Left renal cortex interstitium (tissue), 4 donors: ENCODE measurements at regions not wholly inside any gene's neighbourhood (a gene's known extent, or its start where the extent isn't known, plus 50 kb on each side); places are given as distances from the start of the nearest gene placed in this dataset.

Source experiments
- DNase-seq, 4 donors: peaks; one replicate each; pipeline ENCODE4 v3.0.0-alpha.2; 2013; ENCODE audit warnings: low read depth in 4 of 4, low spot score in 2 of 4, missing footprints in 1 of 4

- DNase-seq = no peak
Measured at GRCh38 chr6:48318670-48319069, 207.7 kb upstream of the PTCHD4 start.

DNA sequence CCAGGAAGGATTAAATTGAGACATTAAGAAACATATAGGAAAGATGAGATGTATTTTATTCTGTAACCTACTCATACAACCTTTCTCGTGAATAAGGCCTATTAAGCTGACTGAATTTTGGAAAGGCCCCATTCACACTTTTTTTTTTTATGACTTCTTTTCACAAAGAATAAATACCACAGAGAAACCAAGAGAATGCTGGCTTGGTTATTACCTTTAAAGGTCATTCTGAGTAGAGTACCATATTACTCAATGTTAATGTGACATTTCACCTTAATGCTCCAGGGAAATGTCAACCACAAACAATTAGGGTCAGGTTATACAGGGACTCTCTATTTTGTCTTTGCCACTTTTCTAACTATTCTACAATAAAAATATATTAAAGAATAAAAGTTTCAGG, 204.9 kb upstream of the PTCHD4 start:
- DNase-seq = no peak

DNA sequence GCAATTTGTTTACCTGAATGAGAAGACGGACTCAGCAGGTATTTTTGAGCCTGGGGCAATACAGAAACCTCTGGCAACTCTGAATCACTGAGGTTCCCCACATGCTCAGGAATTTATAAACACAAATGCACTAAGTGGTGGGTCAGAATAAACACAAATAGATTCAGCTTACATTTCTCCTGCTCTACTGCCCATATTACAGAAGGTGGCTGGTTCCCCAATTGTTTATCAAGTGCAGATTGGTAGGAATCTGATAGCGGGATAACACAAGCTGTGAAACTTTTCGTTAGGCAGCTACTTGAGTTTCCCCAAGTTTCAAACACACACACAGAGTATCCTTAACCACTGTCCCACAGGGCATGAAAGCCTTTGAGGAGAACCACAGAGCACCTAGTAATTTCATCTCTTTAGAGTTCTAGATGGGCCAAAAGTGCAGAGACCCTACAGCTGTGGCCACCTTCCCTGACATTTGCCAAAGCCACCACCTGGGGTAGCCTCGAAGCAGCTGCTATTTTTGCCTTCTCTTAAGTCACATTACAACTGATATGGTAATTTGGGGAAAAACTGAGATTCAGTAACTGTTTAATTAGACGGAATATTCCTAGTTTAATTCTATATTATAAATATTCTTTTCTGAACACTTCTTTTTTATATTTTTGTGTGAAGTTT, 204.2 kb upstream of the PTCHD4 start:
- DNase-seq = no peak

DNA sequence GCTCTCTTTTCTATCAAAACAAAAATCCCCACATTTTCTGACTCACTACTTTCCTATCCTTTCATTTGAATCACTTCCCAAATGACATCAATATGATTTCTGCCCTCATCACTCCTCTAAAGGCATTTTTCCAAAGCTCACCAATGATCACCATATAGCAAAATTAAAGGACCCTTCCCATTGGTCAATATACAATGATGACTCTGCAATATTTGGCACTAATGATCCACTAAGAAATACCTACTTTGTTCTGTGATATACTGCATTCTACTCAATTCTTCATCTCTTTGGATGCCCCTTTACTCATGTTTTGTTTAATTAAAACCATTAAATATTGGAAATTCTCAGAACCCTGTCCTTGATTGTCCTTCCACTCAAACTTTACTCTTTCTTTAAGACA, 200.3 kb upstream of the PTCHD4 start:
- DNase-seq = no peak

DNA sequence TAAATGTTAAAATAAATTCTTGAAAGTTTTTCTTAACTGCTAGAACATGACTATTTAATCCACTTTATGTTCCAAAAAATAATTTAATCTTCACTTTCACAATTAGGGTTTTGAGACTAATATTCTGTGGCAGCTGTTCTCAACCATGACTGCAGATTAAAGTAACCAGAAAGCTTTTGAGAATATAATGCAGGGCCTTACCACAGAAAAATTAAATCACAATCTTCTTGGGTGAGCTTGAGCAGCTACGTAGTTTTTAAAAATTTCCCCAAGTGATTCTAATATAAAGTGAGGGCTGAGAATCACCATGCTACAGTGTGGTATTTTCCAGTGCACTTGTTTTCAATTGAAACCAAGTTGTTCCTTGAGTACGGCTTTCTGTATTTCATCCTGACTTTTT, 196.6 kb upstream of the PTCHD4 start:
- DNase-seq = no peak

DNA sequence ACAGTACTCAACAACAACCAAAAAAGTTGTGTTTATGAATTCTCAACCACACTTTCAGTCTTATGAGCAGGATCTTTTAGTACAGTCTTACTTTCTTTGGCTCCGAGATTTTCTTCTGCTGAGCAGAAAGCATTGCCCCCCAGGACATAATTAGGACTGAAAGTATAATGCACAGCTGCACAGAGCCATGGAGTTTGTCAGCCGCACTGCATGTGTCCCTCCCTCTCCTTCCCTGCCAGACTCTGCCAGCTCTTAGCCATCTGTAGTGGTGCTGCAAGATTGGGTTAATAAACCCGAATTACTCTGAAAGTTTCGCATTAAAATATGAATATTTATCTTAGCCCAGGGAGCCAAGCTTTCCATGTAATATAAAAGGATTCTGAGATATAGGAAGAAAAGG, 179.6 kb upstream of the PTCHD4 start:
- DNase-seq = no peak

- no peak for DNase-seq
Measured at GRCh38 chr6:48289841-48290240, 178.8 kb upstream of the PTCHD4 start.

- no peak for DNase-seq
Measured at GRCh38 chr6:48281217-48281616, 170.2 kb upstream of the PTCHD4 start.

DNA sequence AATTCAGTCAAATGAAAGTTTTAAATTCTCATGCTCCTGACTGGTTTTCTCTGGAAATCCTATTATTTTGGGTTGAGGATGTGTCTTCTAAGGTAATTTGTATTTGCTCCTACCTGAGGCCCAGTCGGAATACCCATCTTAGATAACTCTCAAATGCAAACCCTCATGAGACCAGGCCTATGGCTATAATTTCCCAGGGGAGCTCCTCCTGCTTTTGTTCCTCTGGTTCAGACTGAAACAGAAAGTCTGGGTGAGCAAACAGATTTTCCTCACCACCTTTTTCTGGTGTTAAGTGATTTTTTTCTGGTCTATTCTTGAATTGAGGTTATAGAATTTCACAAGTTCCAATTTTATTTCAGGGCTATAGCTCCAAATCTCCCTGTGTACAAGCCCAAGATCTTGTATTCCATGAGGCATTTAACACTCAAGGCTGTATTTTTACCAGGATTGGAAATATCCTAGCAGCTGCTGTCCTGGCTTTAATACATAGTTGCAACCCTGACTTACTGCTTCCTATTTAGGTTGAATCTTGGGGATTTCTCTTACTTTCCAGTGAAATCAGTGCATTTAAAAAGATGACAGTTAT, 169.1 kb upstream of the PTCHD4 start:
- no peak for DNase-seq

DNA sequence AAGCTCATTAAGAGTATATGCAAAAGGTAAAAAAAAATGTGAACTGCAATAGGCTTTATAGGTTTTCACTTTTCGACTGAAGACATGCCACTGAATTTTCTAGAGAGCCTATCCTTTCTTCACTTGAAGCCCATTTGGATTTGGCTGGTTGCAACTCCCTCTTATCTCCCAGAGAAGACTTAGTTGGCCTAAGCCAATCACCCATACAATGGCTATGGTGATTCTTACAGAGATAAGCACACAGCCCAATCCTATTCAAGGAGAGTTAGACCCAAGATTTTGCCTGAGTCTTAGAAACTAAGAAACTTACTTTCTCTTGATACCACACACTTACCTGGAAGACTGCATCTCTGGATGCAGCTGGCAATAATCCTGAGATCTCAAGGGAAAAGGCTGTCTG, 167.3 kb upstream of the PTCHD4 start:
- DNase-seq = no peak

DNA sequence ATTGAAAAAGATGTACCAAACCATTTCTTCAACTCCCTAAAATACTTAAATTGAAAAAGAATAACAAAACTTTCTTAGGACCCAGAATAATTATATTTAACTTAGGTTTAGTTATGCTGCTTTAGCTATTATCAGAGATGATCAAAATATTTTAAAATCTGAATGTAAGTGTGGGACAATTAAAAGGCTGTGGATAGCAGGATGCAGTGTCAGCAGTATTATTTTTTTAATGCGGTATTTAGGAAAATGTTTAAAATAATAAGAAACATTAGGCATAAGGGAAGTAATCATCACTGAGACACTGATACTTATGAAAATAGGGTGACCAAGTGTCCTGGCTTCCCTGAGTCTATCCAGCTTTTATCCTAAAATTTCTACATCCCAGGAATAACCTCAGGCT, 161.5 kb upstream of the PTCHD4 start:
- DNase-seq = no peak

DNA sequence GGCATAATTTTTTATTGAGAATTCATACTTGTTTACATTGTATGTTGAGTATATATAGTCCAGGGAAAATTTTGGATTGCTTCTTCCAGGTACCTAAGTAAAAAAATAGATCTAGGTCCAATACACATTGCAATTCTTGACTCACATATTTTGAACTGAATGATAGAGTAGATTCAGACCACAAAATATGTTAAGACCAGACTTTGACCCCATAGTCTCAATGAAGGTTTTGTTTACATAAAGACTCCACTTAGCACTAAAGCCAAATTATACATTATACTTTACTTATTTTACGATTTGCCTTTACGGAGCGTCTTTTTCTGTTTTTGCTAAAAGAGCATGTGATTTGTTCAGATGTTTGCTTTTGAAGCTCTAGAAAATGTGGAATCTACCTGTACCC, 144.1 kb upstream of the PTCHD4 start:
- DNase-seq = no peak

- no peak for DNase-seq
Measured at GRCh38 chr6:48249071-48249470, 138.1 kb upstream of the PTCHD4 start.

- no peak for DNase-seq
Measured at GRCh38 chr6:48243071-48243470, 132.1 kb upstream of the PTCHD4 start.

DNA sequence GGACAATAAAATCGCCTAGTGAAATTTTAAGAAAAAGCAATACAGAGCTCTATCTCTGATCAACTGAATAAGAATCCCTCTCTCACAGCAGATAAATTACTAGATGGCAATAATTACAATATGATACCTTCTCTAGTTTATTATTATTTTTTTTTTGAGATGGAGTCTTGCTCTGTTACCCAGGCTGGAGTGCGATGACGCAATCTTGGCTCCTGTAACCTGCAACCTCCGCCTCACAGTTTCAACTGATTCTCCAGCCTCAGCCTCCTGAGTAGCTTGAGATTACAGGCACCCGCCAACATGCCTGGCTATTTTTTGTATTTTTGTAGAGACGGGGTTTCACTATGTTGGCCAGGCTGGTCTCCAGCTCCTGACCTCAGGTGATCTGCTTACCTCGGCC, 129.3 kb upstream of the PTCHD4 start:
- no peak for DNase-seq

DNA sequence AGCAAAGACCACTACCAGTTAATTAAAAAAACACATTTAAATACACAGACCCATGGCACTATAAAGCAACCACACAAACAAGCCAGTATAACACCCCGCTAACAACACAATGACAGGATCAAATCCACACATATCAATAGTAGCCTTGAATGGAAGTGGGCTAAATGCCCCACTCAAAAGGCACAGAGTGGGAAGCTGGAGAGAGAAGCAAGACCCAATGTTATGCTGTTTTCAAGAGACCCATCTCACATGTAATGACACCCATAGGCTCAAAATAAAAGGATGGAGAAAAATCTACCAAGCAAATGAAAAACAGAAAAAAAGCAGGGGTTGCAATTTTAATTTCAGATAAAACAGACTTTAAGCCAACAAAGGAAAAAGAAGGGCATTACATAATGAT, 125.4 kb upstream of the PTCHD4 start:
- no peak for DNase-seq

GRCh38 chr6:48233063-48233462, 122.1 kb upstream of the PTCHD4 start:
- no peak for DNase-seq

GRCh38 chr6:48229841-48230240, 118.8 kb upstream of the PTCHD4 start:
- no peak for DNase-seq

DNA sequence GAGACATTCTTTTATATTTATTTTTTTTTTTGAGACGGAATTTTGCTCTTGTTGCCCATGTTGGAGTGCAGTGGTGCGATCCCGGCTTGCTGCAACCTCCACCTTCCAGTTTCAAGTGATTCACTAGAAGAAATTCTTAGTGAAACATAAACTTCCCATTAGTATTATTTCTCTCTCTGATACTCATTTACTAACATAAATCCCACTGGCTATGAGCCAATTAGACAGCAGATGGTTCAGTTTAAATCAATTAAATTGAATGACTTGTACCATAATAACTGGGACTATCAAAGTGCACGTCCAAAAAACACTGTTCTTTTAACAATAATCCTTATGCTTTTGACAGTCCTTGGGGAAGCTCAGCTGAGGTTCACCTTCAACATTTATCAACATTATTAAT, 111.2 kb upstream of the PTCHD4 start:
- DNase-seq = peak in 1 of 4 donors; percentile 7

DNA sequence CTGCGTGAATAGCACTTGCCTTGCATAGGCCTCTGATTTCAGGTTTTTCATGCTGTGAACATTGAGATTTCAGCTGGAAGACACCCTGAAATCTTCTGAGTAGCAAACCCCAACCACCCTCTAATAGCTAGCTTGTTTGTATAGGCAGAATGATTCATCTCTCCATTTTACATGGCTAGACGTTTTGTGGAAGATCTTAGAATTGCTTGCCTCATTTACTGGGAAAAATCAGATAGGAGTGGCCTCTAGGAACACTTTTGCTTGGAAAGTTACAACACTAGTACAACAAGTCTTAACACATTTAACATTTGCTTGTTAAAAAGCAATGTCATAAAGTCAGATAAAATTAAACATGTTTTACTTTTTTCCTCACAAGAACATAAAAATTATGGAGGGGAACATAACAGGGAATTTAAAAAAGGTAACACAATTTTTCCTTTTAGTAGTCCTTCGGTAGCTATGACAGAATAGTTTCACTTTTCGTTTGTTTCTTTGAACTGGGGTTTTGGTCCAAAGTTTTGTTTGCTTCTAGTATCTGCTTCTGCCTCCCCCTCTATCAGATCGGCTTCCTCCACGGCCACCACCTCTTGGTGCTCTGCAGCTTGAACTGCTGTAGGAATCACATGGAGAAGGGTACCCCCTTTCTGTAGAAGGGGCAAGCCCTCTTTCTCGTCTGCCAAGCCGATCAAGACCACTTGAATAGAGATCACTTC, 102.2 kb upstream of the PTCHD4 start:
- no peak for DNase-seq

GRCh38 chr6:48212501-48212900, 101.5 kb upstream of the PTCHD4 start:
- no peak for DNase-seq

- DNase-seq = no peak
Measured at GRCh38 chr6:48206091-48206490, 95.1 kb upstream of the PTCHD4 start.
